WTC11 (cell line): ENCODE measurements at regions not wholly inside any gene's neighbourhood (a gene's known extent, or its start where the extent isn't known, plus 50 kb on each side); places are given as distances from the start of the nearest gene placed in this dataset.

ENCODE experiments used
- CREM ChIP-seq: sonication (generic); formaldehyde crosslinking; IDR thresholded peaks from 2 replicates; pipeline ENCODE4 v1.8.1; 2022; ENCODE audit warnings: mild to moderate bottlenecking, missing genetic modification reagents, moderate library complexity
- E2F5 ChIP-seq: sonication (generic); formaldehyde crosslinking; IDR thresholded peaks from 2 replicates; pipeline ENCODE4 v1.8.1; 2022; ENCODE audit warnings: mild to moderate bottlenecking, moderate library complexity, missing genetic modification reagents
- FOXK1 ChIP-seq: sonication (generic); formaldehyde crosslinking; IDR thresholded peaks from 2 replicates; pipeline ENCODE4 v1.8.0; 2022; ENCODE audit warnings: mild to moderate bottlenecking, moderate library complexity, missing genetic modification reagents
- NFYB ChIP-seq: sonication (generic); formaldehyde crosslinking; conservative IDR thresholded peaks from 2 replicates; pipeline ENCODE4 v1.8.0; 2022; ENCODE audit warnings: low read depth, missing genetic modification reagents
- RELA ChIP-seq: sonication (generic); formaldehyde crosslinking; IDR thresholded peaks from 2 replicates; pipeline ENCODE4 v1.8.1; 2022; ENCODE audit warnings: missing genetic modification reagents, mild to moderate bottlenecking, borderline replicate concordance
- SMAD4 ChIP-seq: sonication (generic); formaldehyde crosslinking; IDR thresholded peaks from 2 replicates; pipeline ENCODE4 v1.8.0; 2022; ENCODE audit warnings: mild to moderate bottlenecking, missing genetic modification reagents
- STAT6 ChIP-seq: sonication (generic); formaldehyde crosslinking; conservative IDR thresholded peaks from 2 replicates; pipeline ENCODE4 v1.8.1; 2023; ENCODE audit warnings: mild to moderate bottlenecking, low read depth, missing genetic modification reagents, moderate library complexity
- TP53 ChIP-seq: sonication (generic); formaldehyde crosslinking; IDR thresholded peaks from 2 replicates; pipeline ENCODE4 v1.8.1; 2023; ENCODE audit warnings: mild to moderate bottlenecking, missing genetic modification reagents
- USF1 ChIP-seq: sonication (generic); formaldehyde crosslinking; IDR thresholded peaks from 2 replicates; pipeline ENCODE4 v1.8.0; 2022; ENCODE audit warnings: mild to moderate bottlenecking, missing genetic modification reagents
- ZNF121 ChIP-seq: sonication (generic); formaldehyde crosslinking; IDR thresholded peaks from 2 replicates; pipeline ENCODE4 v1.8.0; 2023; ENCODE audit warnings: missing genetic modification reagents
- ZNF281 ChIP-seq: sonication (generic); formaldehyde crosslinking; IDR thresholded peaks from 2 replicates; pipeline ENCODE4 v1.8.0; 2023; ENCODE audit warnings: mild to moderate bottlenecking, missing genetic modification reagents
- TF ChIP-seq, protein P1 (sequence below): fragments of 200-600 bp; IDR thresholded peaks from 2 replicates; pipeline ENCODE4 v1.8.0; 2022; ENCODE audit warnings: antibody characterized with exemption
- TF ChIP-seq, protein P2 (sequence below): sonication (generic); formaldehyde crosslinking; IDR thresholded peaks from 2 replicates; pipeline ENCODE4 v1.8.1; 2022; ENCODE audit warnings: low read depth, mild to moderate bottlenecking, moderate library complexity, missing genetic modification reagents, borderline replicate concordance

DNA sequence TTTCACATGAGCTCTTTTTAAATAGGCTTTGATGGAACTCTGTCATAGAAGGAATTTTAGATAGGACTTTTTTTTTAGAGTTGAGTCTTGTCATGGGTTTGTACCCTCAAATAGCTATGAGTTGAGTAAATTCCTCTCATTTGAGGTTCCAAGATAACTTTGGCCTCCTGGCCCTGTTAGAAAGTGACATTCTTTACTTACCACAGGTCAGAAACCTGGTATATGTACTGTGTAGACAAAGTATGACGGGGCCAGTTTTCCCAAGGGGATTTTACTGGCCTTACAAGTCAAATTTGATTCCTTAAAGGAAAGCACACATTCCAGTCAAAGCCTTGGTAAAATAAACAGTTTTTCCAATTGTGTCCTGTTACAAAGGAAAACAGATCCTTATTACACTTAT lies 729.3 kb upstream of the LUZP2 start:
- TF ChIP-seq, protein P1, sequence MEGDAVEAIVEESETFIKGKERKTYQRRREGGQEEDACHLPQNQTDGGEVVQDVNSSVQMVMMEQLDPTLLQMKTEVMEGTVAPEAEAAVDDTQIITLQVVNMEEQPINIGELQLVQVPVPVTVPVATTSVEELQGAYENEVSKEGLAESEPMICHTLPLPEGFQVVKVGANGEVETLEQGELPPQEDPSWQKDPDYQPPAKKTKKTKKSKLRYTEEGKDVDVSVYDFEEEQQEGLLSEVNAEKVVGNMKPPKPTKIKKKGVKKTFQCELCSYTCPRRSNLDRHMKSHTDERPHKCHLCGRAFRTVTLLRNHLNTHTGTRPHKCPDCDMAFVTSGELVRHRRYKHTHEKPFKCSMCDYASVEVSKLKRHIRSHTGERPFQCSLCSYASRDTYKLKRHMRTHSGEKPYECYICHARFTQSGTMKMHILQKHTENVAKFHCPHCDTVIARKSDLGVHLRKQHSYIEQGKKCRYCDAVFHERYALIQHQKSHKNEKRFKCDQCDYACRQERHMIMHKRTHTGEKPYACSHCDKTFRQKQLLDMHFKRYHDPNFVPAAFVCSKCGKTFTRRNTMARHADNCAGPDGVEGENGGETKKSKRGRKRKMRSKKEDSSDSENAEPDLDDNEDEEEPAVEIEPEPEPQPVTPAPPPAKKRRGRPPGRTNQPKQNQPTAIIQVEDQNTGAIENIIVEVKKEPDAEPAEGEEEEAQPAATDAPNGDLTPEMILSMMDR: no peak
- TF ChIP-seq E2F5 (CRISPR knock-in tag): no peak
- TF ChIP-seq SMAD4 (CRISPR knock-in tag): no peak
- TF ChIP-seq RELA (CRISPR knock-in tag): no peak
- TF ChIP-seq TP53 (CRISPR knock-in tag): no peak
- no peak for TF ChIP-seq CREM
- TF ChIP-seq STAT6: no peak
- TF ChIP-seq USF1 (CRISPR knock-in tag): no peak
- no peak for TF ChIP-seq ZNF121 (CRISPR knock-in tag)
- TF ChIP-seq NFYB (CRISPR knock-in tag): no peak
- TF ChIP-seq ZNF281 (CRISPR knock-in tag): no peak
- TF ChIP-seq FOXK1: no peak
- TF ChIP-seq, protein P2, sequence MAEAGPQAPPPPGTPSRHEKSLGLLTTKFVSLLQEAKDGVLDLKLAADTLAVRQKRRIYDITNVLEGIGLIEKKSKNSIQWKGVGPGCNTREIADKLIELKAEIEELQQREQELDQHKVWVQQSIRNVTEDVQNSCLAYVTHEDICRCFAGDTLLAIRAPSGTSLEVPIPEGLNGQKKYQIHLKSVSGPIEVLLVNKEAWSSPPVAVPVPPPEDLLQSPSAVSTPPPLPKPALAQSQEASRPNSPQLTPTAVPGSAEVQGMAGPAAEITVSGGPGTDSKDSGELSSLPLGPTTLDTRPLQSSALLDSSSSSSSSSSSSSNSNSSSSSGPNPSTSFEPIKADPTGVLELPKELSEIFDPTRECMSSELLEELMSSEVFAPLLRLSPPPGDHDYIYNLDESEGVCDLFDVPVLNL (CRISPR knock-in tag): no peak
